IMR-90 (cell line): ENCODE measurements at regions not wholly inside any gene's neighbourhood (a gene's known extent, or its start where the extent isn't known, plus 50 kb on each side); places are given as distances from the start of the nearest gene placed in this dataset.

ENCODE experiments used
- ATAC-seq: fragments of 200-7000 bp; cut with Tn5 transposase; 2 replicates; pipeline ENCODE4 v1.9.1; 2020; ENCODE audit warnings: low read depth, mild to moderate bottlenecking, moderate library complexity
- BruUV-seq: library from RNA; stranded (reverse); fragments of 400-500 nt; replicated peaks from 2 replicates; lab custom pipeline; 2021; lab: Mats Ljungman, UMichigan
- CTCF ChIA-PET: fragments of 300-600 bp; formaldehyde crosslinking; extraction: SDS; loops from one replicate; lab custom pipeline; 2021; ENCODE audit warnings: antibody characterized with exemption; lab: Yijun Ruan, JAX
- POLR2A ChIA-PET: fragments of 300-600 bp; sonication (Branson Sonifier 250); formaldehyde crosslinking; loops from one replicate; lab custom pipeline; 2022; ENCODE audit warnings: antibody characterized with exemption; ENCODE audit not compliant: unreplicated experiment; lab: Charles Lee
- DNase-seq: peaks from one replicate; pipeline ENCODE4 v3.0.0; 2013
- H2AFZ ChIP-seq: replicated peaks from 2 replicates; pipeline ENCODE3; 2013; ENCODE audit warnings: low read length, mild to moderate bottlenecking; ENCODE audit not compliant: poor library complexity
- H2AK5ac ChIP-seq: 2 replicates; pipeline ENCODE4 v1.6.1; 2013; ENCODE audit warnings: low read depth, low read length, inconsistent platforms
- H2AK9ac ChIP-seq: replicated peaks from 2 replicates; pipeline ENCODE3; 2013; ENCODE audit warnings: mild to moderate bottlenecking, low read depth, low read length, moderate library complexity; ENCODE audit not compliant: poor library complexity
- H2BK120ac ChIP-seq: 2 replicates; pipeline ENCODE4 v1.6.1; 2013; ENCODE audit warnings: low read depth, low read length, inconsistent platforms
- H2BK15ac ChIP-seq: 3 replicates; pipeline ENCODE4 v1.6.1; 2013; ENCODE audit warnings: low read depth, low read length, inconsistent platforms
- H2BK20ac ChIP-seq: 2 replicates; pipeline ENCODE4 v1.6.1; 2013; ENCODE audit warnings: low read depth, mild to moderate bottlenecking, inconsistent platforms, low read length, moderate library complexity
- H2BK5ac ChIP-seq: 2 replicates; pipeline ENCODE4 v1.6.1; 2013; ENCODE audit warnings: mild to moderate bottlenecking, low read depth, low read length, inconsistent platforms; ENCODE audit not compliant: poor library complexity, severe bottlenecking
- H3K14ac ChIP-seq: replicated peaks from 2 replicates; pipeline ENCODE4 v1.6.1; 2013; ENCODE audit warnings: low read depth, low read length, inconsistent platforms
- H3K18ac ChIP-seq: 2 replicates; pipeline ENCODE4 v1.6.1; 2013; ENCODE audit warnings: low read depth, low read length, control low read depth
- H3K23ac ChIP-seq: 2 replicates; pipeline ENCODE4 v1.6.1; 2013; ENCODE audit warnings: low read depth, low read length, inconsistent platforms
- H3K27ac ChIP-seq: 2 replicates; pipeline ENCODE4 v1.5.1; 2013; ENCODE audit warnings: mild to moderate bottlenecking, control low read depth, low read length; ENCODE audit not compliant: insufficient read depth
- H3K27me3 ChIP-seq: 2 replicates; pipeline ENCODE4 v1.6.1; 2013; ENCODE audit warnings: low read length; ENCODE audit not compliant: control insufficient read depth, insufficient read depth
- H3K36me3 ChIP-seq: 2 replicates; pipeline ENCODE4 v1.6.1; 2013; ENCODE audit warnings: low read length, mixed read lengths; ENCODE audit not compliant: control insufficient read depth, insufficient read depth
- H3K4ac ChIP-seq: 2 replicates; pipeline ENCODE4 v1.6.1; 2013; ENCODE audit warnings: low read depth, low read length, inconsistent platforms
- H3K4me1 ChIP-seq: 2 replicates; pipeline ENCODE4 v1.6.1; 2013; ENCODE audit warnings: low read length, mixed read lengths; ENCODE audit not compliant: control insufficient read depth, insufficient read depth
- H3K4me2 ChIP-seq: 2 replicates; pipeline ENCODE4 v1.6.1; 2013; ENCODE audit warnings: low read depth, mild to moderate bottlenecking, control low read depth, low read length, moderate library complexity
- H3K4me3 ChIP-seq: 2 replicates; pipeline ENCODE4 v1.5.1; 2013; ENCODE audit warnings: low read depth, mild to moderate bottlenecking, control low read depth, low read length, moderate library complexity; ENCODE audit not compliant: insufficient read depth
- H3K56ac ChIP-seq: 2 replicates; pipeline ENCODE4 v1.6.1; 2013; ENCODE audit warnings: low read length, inconsistent platforms; ENCODE audit not compliant: insufficient read depth; ENCODE audit errors: extremely low read depth
- H3K79me1 ChIP-seq, 2 experiments: 2 replicates each; pipeline ENCODE4 v1.6.1; 2013; ENCODE audit warnings: low read length in 2 of 2, inconsistent platforms in 1 of 2, low read depth in 1 of 2
- H3K9ac ChIP-seq: 2 replicates; pipeline ENCODE4 v1.6.1; 2013; ENCODE audit warnings: low read depth, low read length, control low read depth
- H3K9me1 ChIP-seq: 2 replicates; pipeline ENCODE4 v1.6.1; 2013; ENCODE audit warnings: low read length, inconsistent platforms; ENCODE audit not compliant: insufficient read depth
- H3K9me3 ChIP-seq: 2 replicates; pipeline ENCODE4 v1.6.1; 2013; ENCODE audit warnings: low read length; ENCODE audit not compliant: control insufficient read depth, insufficient read depth
- H4K20me1 ChIP-seq: 2 replicates; pipeline ENCODE4 v1.6.1; 2013; ENCODE audit warnings: low read length, inconsistent platforms; ENCODE audit not compliant: insufficient read depth
- H4K5ac ChIP-seq: 2 replicates; pipeline ENCODE4 v1.6.1; 2013; ENCODE audit warnings: mild to moderate bottlenecking, low read depth, low read length, control low read depth
- H4K8ac ChIP-seq, 2 experiments: 2 replicates each; pipeline ENCODE4 v1.6.1; 2013; ENCODE audit warnings: low read depth in 2 of 2, low read length in 2 of 2, control low read depth in 1 of 2, inconsistent platforms in 1 of 2
- H4K91ac ChIP-seq: 2 replicates; pipeline ENCODE4 v1.6.1; 2013; ENCODE audit warnings: low read depth, low read length, inconsistent platforms; ENCODE audit not compliant: insufficient read depth
- CEBPB ChIP-seq: IDR thresholded peaks from 2 replicates; pipeline ENCODE4 v1.6.1; 2012; ENCODE audit warnings: low read depth, low read length, improper control_type of control experiment
- ELK1 ChIP-seq: fragments of 150-350 bp; IDR thresholded peaks from 2 replicates; pipeline ENCODE4 v1.6.1; 2016; ENCODE audit warnings: low read depth, mild to moderate bottlenecking, low read length, moderate library complexity, borderline replicate concordance
- MXI1 ChIP-seq: IDR thresholded peaks from 2 replicates; pipeline ENCODE4 v1.6.1; 2012; ENCODE audit warnings: low read depth, mild to moderate bottlenecking, low read length, moderate library complexity, borderline replicate concordance
- NFE2L2 ChIP-seq: fragments of 150-350 bp; IDR thresholded peaks from 2 replicates; pipeline ENCODE4 v1.6.1; 2016; ENCODE audit warnings: low read depth, mild to moderate bottlenecking, low read length
- RAD21 ChIP-seq: IDR thresholded peaks from 2 replicates; pipeline ENCODE4 v1.6.1; 2012; ENCODE audit warnings: low read length, improper control_type of control experiment
- RFX5 ChIP-seq: IDR thresholded peaks from 2 replicates; pipeline ENCODE4 v1.8.0; 2012; ENCODE audit warnings: low read depth, mild to moderate bottlenecking, low read length, moderate library complexity
- WGBS, 2 experiments: methylation state at CpG; one replicate each; pipeline versions ENCODE4 v1.1.5 to v1.1.7; 2013; ENCODE audit warnings: missing lambda C conversion rate in 2 of 2; ENCODE audit not compliant: insufficient read length in 1 of 2; ENCODE audit errors: extremely low coverage in 2 of 2; 5-methylcytosine and 5-hydroxymethylcytosine counted together
- dilution Hi-C: fragments of 300-500 bp; cut with HindIII; formaldehyde crosslinking; loops from one replicate; pipeline ENCODE4 v1.14.3; 2018; ENCODE audit warnings: low sequenced_read_pairs; ENCODE audit not compliant: unreplicated experiment
- in situ Hi-C: fragments of 300-500 bp; cut with MboI; formaldehyde crosslinking; loops from 3 replicates; pipeline ENCODE4 v1.14.3; 2019; ENCODE audit warnings: low sequenced_read_pairs, inconsistent platforms, mixed read lengths
- intact Hi-C: fragments of 100-400 bp; cut with micrococcal nuclease; formaldehyde crosslinking; loops from 2 replicates; pipeline ENCODE4 v1.10.0; 2022

DNA sequence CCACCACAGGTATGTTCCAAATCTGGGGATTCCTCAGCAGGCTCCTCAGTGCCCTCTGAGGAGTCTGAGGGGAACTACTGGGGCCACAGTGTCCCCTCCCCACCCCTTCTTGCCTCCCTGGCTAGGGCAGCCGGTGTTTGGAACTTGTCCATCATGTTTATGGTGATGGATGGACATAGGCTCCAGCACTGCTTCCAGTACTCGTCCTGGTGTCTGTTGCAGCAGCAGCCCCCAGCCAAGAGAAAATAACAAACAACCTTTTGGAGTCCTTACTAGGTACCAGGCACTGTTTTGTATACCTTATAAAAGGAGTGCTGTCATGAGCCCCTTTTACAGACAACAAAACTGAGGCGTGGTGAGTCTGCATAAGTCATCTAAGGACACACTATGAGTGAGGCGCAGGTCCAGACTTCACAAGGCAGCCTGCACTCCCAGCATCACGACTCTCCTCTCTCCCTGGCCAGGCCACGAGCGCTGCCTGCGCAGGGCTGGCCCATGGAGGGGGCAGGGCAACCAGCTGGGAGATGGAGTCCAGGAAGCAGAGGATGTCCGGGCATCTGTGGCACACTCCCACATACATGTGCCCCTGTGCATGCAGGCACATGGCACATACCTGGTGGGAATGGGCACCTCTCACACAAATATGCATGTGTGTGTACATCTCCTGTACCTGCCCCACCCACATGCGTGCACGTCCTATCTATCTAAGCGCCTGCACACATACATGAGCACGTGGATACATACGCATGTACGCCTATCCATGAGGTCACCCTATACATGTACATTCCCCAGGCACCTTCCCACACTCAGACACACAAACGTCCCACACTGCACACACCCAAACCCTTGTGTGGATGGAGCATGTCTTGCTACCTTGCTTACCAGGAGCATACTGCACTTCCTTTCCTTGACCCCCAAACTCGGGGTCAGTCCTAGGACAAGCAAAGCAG lies 152.7 kb downstream of the VEGFA start (continued):
- no peak for TF ChIP-seq CEBPB
- no peak for TF ChIP-seq RFX5

- no peak overlapping the region for H2BK20ac ChIP-seq
- no peaks in the 10 kb centered on the region for H3K9me3 ChIP-seq
- H4K91ac ChIP-seq: no peak overlapping the region
- H3K56ac ChIP-seq: no peak overlapping the region
- no peak overlapping the region; the same call in 1 of the 2 replicates for H2BK120ac ChIP-seq
- TF ChIP-seq ELK1 (no peak), MXI1 (no peak), CEBPB (no peak), NFE2L2 (no peak), RAD21 (no peak)
- H2AFZ ChIP-seq: no peak overlapping the region
- H3K4ac ChIP-seq: no peak overlapping the region
- no peak overlapping the region for H3K4me3 ChIP-seq
- no peak overlapping the region for H3K18ac ChIP-seq
- no peaks in the 10 kb centered on the region for H3K27me3 ChIP-seq
- H2AK9ac ChIP-seq: no peak overlapping the region
- in situ Hi-C loops: no loop called here
- ChIA-PET POLR2A (no interaction called here), CTCF (interaction anchor here (1.6 kb wide), 1 partner anchor 65 kb away, joined by 3 read pairs; no protein-coding TSS in a partner anchor)
- DNase-seq: no peak
- no peak overlapping the region for H3K9ac ChIP-seq
- no peak overlapping the region for H2BK5ac ChIP-seq
- no peak overlapping the region; the same call in 1 of the 2 replicates for H2AK5ac ChIP-seq
- WGBS, 2 experiments: 100% methylated on average over 3 of the region's 20 CpGs; no CpG with 5 or more reads in 1 of the 2 experiments
- H4K20me1 ChIP-seq: no peaks in the 10 kb centered on the region
- H4K8ac ChIP-seq: no peak overlapping the region
- H3K14ac ChIP-seq: no peak overlapping the region
- H3K23ac ChIP-seq: no peak overlapping the region
- no peak overlapping the region for H3K4me2 ChIP-seq
- intact Hi-C loops: no loop called here
- BruUV-seq: no TSS peak
- dilution Hi-C loops: no loop called here
- no peaks in the 10 kb centered on the region for H3K36me3 ChIP-seq
- H4K5ac ChIP-seq: no peak overlapping the region
- no peak overlapping the region for H3K27ac ChIP-seq
- H3K4me1 ChIP-seq: peaks cover 26% of the 10 kb centered on the region
- no peaks in the 10 kb centered on the region for H3K79me1 ChIP-seq
- ATAC-seq: no peak
- no peak overlapping the region; the same call in 2 of the 3 replicates for H2BK15ac ChIP-seq
- peaks cover 15% of the 10 kb centered on the region for H3K9me1 ChIP-seq
Measured at GRCh38 chr6:43921548-43922425, 151.8 kb downstream of the VEGFA start.
